T-cell (primary cell): ENCODE measurements at regions not wholly inside any gene's neighbourhood (a gene's known extent, or its start where the extent isn't known, plus 50 kb on each side); places are given as distances from the start of the nearest gene placed in this dataset.

Experiments
- ATAC-seq, 4 experiments: fragments of 200-7000 bp in 3 of 4; fragments of 150-1000 bp in 1 of 4; cut with Tn5 transposase; replicated peaks in 1 of 4; 1 replicate in 3 of 4; 2 replicates in 1 of 4; pipeline ENCODE4 v1.10.0; 2021; ENCODE audit warnings: moderate library complexity in 3 of 4, mild to moderate bottlenecking in 2 of 4, moderate number of reproducible peaks in 1 of 4
- CTCF ChIA-PET, 2 donors: fragments of 300-600 bp; sonication (Branson Sonifier 250); formaldehyde crosslinking; loops; one replicate each; lab custom pipeline; 2022; ENCODE audit warnings: antibody characterized with exemption in 2 of 2; lab: Charles Lee
- POLR2A ChIA-PET, 2 donors: fragments of 300-600 bp; sonication (Branson Sonifier 250); formaldehyde crosslinking; loops; one replicate each; lab custom pipeline; 2022; ENCODE audit warnings: antibody characterized with exemption in 2 of 2; lab: Charles Lee
- DNase-seq, 35 experiments: peaks; one replicate each; pipeline versions ENCODE4 v3.0.0 to v3.0.0-alpha.2; 2013 to 2023
- H3K27ac ChIP-seq: one replicate; pipeline ENCODE4 v1.5.1; 2013; ENCODE audit warnings: low read length
- H3K27me3 ChIP-seq, 2 experiments: replicated peaks in 1 of 2; 1 replicate in 1 of 2; 2 replicates in 1 of 2; pipeline versions ENCODE4 v1.6.1 to v1.7.0; 2013; ENCODE audit warnings: low read length in 1 of 2, mixed read lengths in 1 of 2; ENCODE audit not compliant: control insufficient read depth in 2 of 2, insufficient read depth in 2 of 2; ENCODE audit errors: extremely low read depth in 1 of 2
- H3K36me3 ChIP-seq, 2 donors: 1 replicate in 1 of 2; 2 replicates in 1 of 2; pipeline versions ENCODE4 v1.6.1 to v1.7.0; 2013; ENCODE audit warnings: low read length in 1 of 2; ENCODE audit not compliant: control insufficient read depth in 2 of 2, insufficient read depth in 1 of 2; ENCODE audit errors: extremely low read depth in 1 of 2
- H3K4me1 ChIP-seq, 2 experiments: 1 replicate in 1 of 2; 2 replicates in 1 of 2; pipeline versions ENCODE4 v1.6.1 to v1.7.0; 2013; ENCODE audit warnings: low read length in 2 of 2, mixed read lengths in 1 of 2; ENCODE audit not compliant: insufficient read depth in 2 of 2, control insufficient read depth in 1 of 2; ENCODE audit errors: extremely low read depth in 1 of 2
- H3K4me3 ChIP-seq, 2 donors: 1 replicate in 1 of 2; 2 replicates in 1 of 2; pipeline versions ENCODE4 v1.5.1 to v1.7.0; 2013; ENCODE audit warnings: mild to moderate bottlenecking in 2 of 2, low read length in 1 of 2, moderate library complexity in 1 of 2; ENCODE audit not compliant: control insufficient read depth in 1 of 2; ENCODE audit errors: extremely low read depth in 1 of 2
- H3K9me3 ChIP-seq: 2 replicates; pipeline ENCODE4 v1.7.0; 2013
- H3K27ac Mint-ChIP-seq, 2 donors: one replicate each; pipeline ENCODE4 v1.8.0; 2020 to 2021; ENCODE audit warnings: mild to moderate bottlenecking in 2 of 2, mixed read lengths in 2 of 2
- H3K27me3 Mint-ChIP-seq, 2 donors: one replicate each; pipeline ENCODE4 v1.8.0; 2021 to 2022; ENCODE audit warnings: mixed read lengths in 2 of 2
- H3K36me3 Mint-ChIP-seq: one replicate; pipeline ENCODE4 v1.8.0; 2021; ENCODE audit warnings: mixed read lengths
- H3K4me1 Mint-ChIP-seq, 3 donors: one replicate each; pipeline ENCODE4 v1.8.0; 2020 to 2022; ENCODE audit warnings: mixed read lengths in 3 of 3, mild to moderate bottlenecking in 1 of 3
- H3K4me3 Mint-ChIP-seq, 3 donors: one replicate each; pipeline ENCODE4 v1.8.0; 2020 to 2022; ENCODE audit warnings: mild to moderate bottlenecking in 3 of 3, mixed read lengths in 3 of 3, moderate library complexity in 3 of 3
- H3K9me3 Mint-ChIP-seq, 3 donors: one replicate each; pipeline ENCODE4 v1.8.0; 2020 to 2022; ENCODE audit warnings: mixed read lengths in 3 of 3
- WGBS: methylation state at CpG from one replicate; pipeline ENCODE4 v1.1.5; 2013; ENCODE audit warnings: missing lambda C conversion rate; ENCODE audit not compliant: insufficient coverage; 5-methylcytosine and 5-hydroxymethylcytosine counted together

GRCh38 chr20:52904837-52905236, 67.3 kb upstream of the TSHZ2 start:
- no peak overlapping the region for H3K27ac Mint-ChIP-seq
- Histone ChIP-seq H3K27me3 (peaks cover 0 to 6% of the 10 kb centered on the region in 2 experiments), H3K9me3 (no peaks in the 10 kb centered on the region), H3K36me3 (no peaks in the 10 kb centered on the region), H3K27ac (no peak overlapping the region), H3K4me1 (no peaks in the 10 kb centered on the region), H3K4me3 (no peak overlapping the region)
- ATAC-seq (no peak), DNase-seq (no peak)
- POLR2A ChIA-PET, result no interaction called here
- peaks cover 9 to 32% of the 10 kb centered on the region in 2 donors for H3K27me3 Mint-ChIP-seq
- H3K9me3 Mint-ChIP-seq, result no peaks in the 10 kb centered on the region
- no peaks in the 10 kb centered on the region for H3K4me1 Mint-ChIP-seq
- no peak overlapping the region for H3K4me3 Mint-ChIP-seq
- H3K36me3 Mint-ChIP-seq, result no peaks in the 10 kb centered on the region
- CTCF ChIA-PET, result no interaction called here
- WGBS, result no CpG with 5 or more reads among the region's 2 CpGs

- Mint-ChIP-seq H3K36me3 (no peaks in the 10 kb centered on the region), H3K4me1 (peaks cover 0 to 6% (median 0%) of the 10 kb centered on the region in 3 donors), H3K27me3 (peaks cover 8 to 36% of the 10 kb centered on the region in 2 donors), H3K9me3 (no peaks in the 10 kb centered on the region), H3K27ac (no peak overlapping the region), H3K4me3 (no peak overlapping the region)
- Histone ChIP-seq H3K9me3 (no peaks in the 10 kb centered on the region), H3K4me1 (no peaks in the 10 kb centered on the region), H3K27ac (no peak overlapping the region), H3K27me3 (peaks cover 0 to 3% of the 10 kb centered on the region in 2 experiments), H3K36me3 (no peaks in the 10 kb centered on the region), H3K4me3 (no peak overlapping the region)
- DNase-seq (no peak), ATAC-seq (no peak)
- CTCF ChIA-PET, result no interaction called here
- POLR2A ChIA-PET, result no interaction called here
- 40% methylated on average over 1 of the region's 5 CpGs for WGBS
Observed at GRCh38 chr20:52899041-52899608, 73.0 kb upstream of the TSHZ2 start.

GRCh38 chr20:52896348-52896747, 75.8 kb upstream of the TSHZ2 start:
- ChIA-PET POLR2A (no interaction called here), CTCF (no interaction called here)
- peaks cover 1 to 18% of the 10 kb centered on the region in 2 donors for H3K27me3 Mint-ChIP-seq
- H3K4me3 Mint-ChIP-seq, result no peak overlapping the region
- peaks cover 0 to 6% (median 0%) of the 10 kb centered on the region in 3 donors for H3K4me1 Mint-ChIP-seq
- no peak for ATAC-seq
- Histone ChIP-seq H3K9me3 (no peaks in the 10 kb centered on the region), H3K27me3 (no peaks in the 10 kb centered on the region), H3K4me3 (no peak overlapping the region), H3K27ac (no peak overlapping the region), H3K4me1 (no peaks in the 10 kb centered on the region), H3K36me3 (no peaks in the 10 kb centered on the region)
- WGBS, result no CpG with 5 or more reads among the region's 3 CpGs
- no peak for DNase-seq
- no peak overlapping the region for H3K27ac Mint-ChIP-seq
- no peaks in the 10 kb centered on the region for H3K36me3 Mint-ChIP-seq
- H3K9me3 Mint-ChIP-seq, result no peaks in the 10 kb centered on the region

- peaks cover 0 to 6% (median 0%) of the 10 kb centered on the region in 3 donors for H3K4me1 Mint-ChIP-seq
Observed at GRCh38 chr20:52895701-52896100, 76.5 kb upstream of the TSHZ2 start.

GRCh38 chr20:52895235-52895634, 76.9 kb upstream of the TSHZ2 start:
- H3K27ac ChIP-seq, result no peak overlapping the region
- peaks cover 1 to 18% of the 10 kb centered on the region in 2 donors for H3K27me3 Mint-ChIP-seq
- no peak overlapping the region for H3K27ac Mint-ChIP-seq
- no peak overlapping the region for H3K4me3 ChIP-seq
- H3K4me1 ChIP-seq, result no peaks in the 10 kb centered on the region
- ChIA-PET CTCF (interaction anchor here in 1 of 2 donors (0.7 kb wide), 1 partner anchor 511 kb away, joined by 4 read pairs; no protein-coding TSS in a partner anchor), POLR2A (no interaction called here)
- no peaks in the 10 kb centered on the region for H3K36me3 ChIP-seq
- WGBS, result 64% methylated on average over 6 of the region's 7 CpGs
- H3K4me3 Mint-ChIP-seq, result no peak overlapping the region
- H3K27me3 ChIP-seq, result no peaks in the 10 kb centered on the region
- H3K36me3 Mint-ChIP-seq, result no peaks in the 10 kb centered on the region
- no peaks in the 10 kb centered on the region for H3K9me3 Mint-ChIP-seq
- ATAC-seq (no peak), DNase-seq (no peak)
- no peaks in the 10 kb centered on the region for H3K9me3 ChIP-seq
- peaks cover 0 to 6% (median 0%) of the 10 kb centered on the region in 3 donors for H3K4me1 Mint-ChIP-seq

More at GRCh38 chr20:52895701-52896100, 76.5 kb upstream of the TSHZ2 start:
- Mint-ChIP-seq H3K36me3 (no peaks in the 10 kb centered on the region), H3K4me3 (no peak overlapping the region), H3K27ac (no peak overlapping the region), H3K9me3 (no peaks in the 10 kb centered on the region), H3K27me3 (peaks cover 1 to 18% of the 10 kb centered on the region in 2 donors)
- 65% methylated on average over 2 of the region's 8 CpGs for WGBS
- Histone ChIP-seq H3K36me3 (no peaks in the 10 kb centered on the region), H3K4me1 (no peaks in the 10 kb centered on the region), H3K27me3 (no peaks in the 10 kb centered on the region), H3K9me3 (no peaks in the 10 kb centered on the region), H3K4me3 (no peak overlapping the region), H3K27ac (no peak overlapping the region)
- ChIA-PET CTCF (interaction anchor here in 1 of 2 donors (0.7 kb wide), 1 partner anchor 512 kb away, joined by 4 read pairs; no protein-coding TSS in a partner anchor), POLR2A (no interaction called here)
- ATAC-seq (no peak), DNase-seq (no peak)

- POLR2A ChIA-PET, result interaction anchor here in 1 of 2 donors (0.6 kb wide), 1 partner anchor 78 kb away, joined by 3 read pairs; no protein-coding TSS in a partner anchor
- H3K9me3 ChIP-seq, result no peaks in the 10 kb centered on the region
- Mint-ChIP-seq H3K27ac (no peak overlapping the region), H3K9me3 (no peaks in the 10 kb centered on the region), H3K27me3 (peaks cover 4 to 13% of the 10 kb centered on the region in 2 donors), H3K36me3 (no peaks in the 10 kb centered on the region), H3K4me3 (no peak overlapping the region), H3K4me1 (peaks cover 0 to 6% (median 2%) of the 10 kb centered on the region in 3 donors)
- no CpG with 5 or more reads among the region's 4 CpGs for WGBS
- no peak for DNase-seq
- CTCF ChIA-PET, result interaction anchor here in 1 of 2 donors (1.5 kb wide), 1 partner anchor 8 kb away, joined by 3 read pairs; no protein-coding TSS in a partner anchor
- ATAC-seq, result no peak
- no peaks in the 10 kb centered on the region for H3K36me3 ChIP-seq
- no peaks in the 10 kb centered on the region for H3K27me3 ChIP-seq
- no peak overlapping the region for H3K4me3 ChIP-seq
- no peaks in the 10 kb centered on the region for H3K4me1 ChIP-seq
- no peak overlapping the region for H3K27ac ChIP-seq
Observed at GRCh38 chr20:52893498-52893897, 78.7 kb upstream of the TSHZ2 start.
